HEK293 (cell line): ENCODE measurements at regions not wholly inside any gene's neighbourhood (a gene's known extent, or its start where the extent isn't known, plus 50 kb on each side); places are given as distances from the start of the nearest gene placed in this dataset.

Experiments used
- CTCF ChIA-PET: fragments of 350-600 bp; formaldehyde crosslinking; extraction: SDS; loops from one replicate; lab custom pipeline; 2021; ENCODE audit warnings: antibody characterized with exemption; lab: Yijun Ruan, JAX
- POLR2A ChIA-PET: fragments of 300-600 bp; formaldehyde crosslinking; extraction: SDS; loops from one replicate; lab custom pipeline; 2020; ENCODE audit warnings: antibody characterized with exemption, inconsistent platforms; lab: Yijun Ruan, JAX
- H3K27ac ChIP-seq: fragments of 200-500 bp; sonication (Bioruptor generic); 2 replicates; pipeline ENCODE4 v1.5.1; 2014; ENCODE audit warnings: low read depth, low read length, control low read depth, inconsistent platforms; ENCODE audit errors: extremely low read depth
- H3K36me3 ChIP-seq, 2 experiments: fragments of 200-500 bp in 1 of 2; sonication (Bioruptor generic) in 1 of 2; 1 replicate in 1 of 2; 2 replicates in 1 of 2; pipeline ENCODE4 v1.5.1; 2014 to 2017; ENCODE audit warnings: inconsistent platforms in 2 of 2, low read length in 2 of 2; ENCODE audit not compliant: control insufficient read depth in 2 of 2, insufficient read depth in 1 of 2
- H3K4me1 ChIP-seq: fragments of 200-500 bp; sonication (Bioruptor generic); 2 replicates; pipeline ENCODE4 v1.5.1; 2014; ENCODE audit warnings: mild to moderate bottlenecking, low read length, inconsistent platforms; ENCODE audit not compliant: control insufficient read depth, insufficient read depth
- H3K4me3 ChIP-seq: 2 replicates; pipeline ENCODE4 v1.5.1; 2011; ENCODE audit warnings: low read depth, mild to moderate bottlenecking, control low read depth, low read length, moderate library complexity
- H3K9me3 ChIP-seq: fragments of 200-500 bp; sonication (Bioruptor generic); 2 replicates; pipeline ENCODE4 v1.5.1; 2014; ENCODE audit warnings: low read depth, low read length, inconsistent platforms; ENCODE audit not compliant: control insufficient read depth, insufficient read depth
- GLI4 ChIP-seq: fragments of 450-650 bp; formaldehyde crosslinking; IDR thresholded peaks from 2 replicates; pipeline ENCODE4 v1.5.1; 2016; ENCODE audit warnings: missing biosample characterization, missing genetic modification characterization
- HOXC10 ChIP-seq: sonication (generic); formaldehyde crosslinking; IDR thresholded peaks from 2 replicates; pipeline ENCODE4 v1.8.1; 2023; ENCODE audit warnings: mild to moderate bottlenecking, missing genetic modification reagents
- KLF9 ChIP-seq: fragments of 450-650 bp; formaldehyde crosslinking; IDR thresholded peaks from 2 replicates; pipeline ENCODE4 v1.5.1; 2016; ENCODE audit warnings: missing biosample characterization, missing genetic modification characterization, low read depth
- OSR2 ChIP-seq: fragments of 450-650 bp; formaldehyde crosslinking; IDR thresholded peaks from 2 replicates; pipeline ENCODE4 v1.5.1; 2016; ENCODE audit warnings: missing biosample characterization, missing genetic modification characterization
- REST ChIP-seq: fragments of 450-650 bp; formaldehyde crosslinking; IDR thresholded peaks from 2 replicates; pipeline ENCODE4 v1.5.1; 2016; ENCODE audit warnings: missing biosample characterization, missing genetic modification characterization
- SCRT1 ChIP-seq: fragments of 450-650 bp; formaldehyde crosslinking; IDR thresholded peaks from 2 replicates; pipeline ENCODE4 v1.5.1; 2016; ENCODE audit warnings: missing biosample characterization, missing genetic modification characterization, borderline replicate concordance
- ZBTB10 ChIP-seq: fragments of 450-650 bp; formaldehyde crosslinking; IDR thresholded peaks from 2 replicates; pipeline ENCODE4 v1.5.1; 2016; ENCODE audit warnings: missing biosample characterization, missing genetic modification characterization
- ZNF10 ChIP-seq: fragments of 450-650 bp; formaldehyde crosslinking; IDR thresholded peaks from 2 replicates; pipeline ENCODE4 v1.5.1; 2017; ENCODE audit warnings: missing biosample characterization, missing genetic modification characterization
- ZNF146 ChIP-seq: fragments of 450-650 bp; formaldehyde crosslinking; IDR thresholded peaks from 2 replicates; pipeline ENCODE4 v1.5.1; 2016; ENCODE audit warnings: missing biosample characterization, missing genetic modification characterization
- ZNF155 ChIP-seq: fragments of 450-650 bp; formaldehyde crosslinking; IDR thresholded peaks from 2 replicates; pipeline ENCODE4 v1.5.1; 2016; ENCODE audit warnings: missing biosample characterization, missing genetic modification characterization
- ZNF157 ChIP-seq: fragments of 450-650 bp; formaldehyde crosslinking; IDR thresholded peaks from 2 replicates; pipeline ENCODE4 v1.5.1; 2016; ENCODE audit warnings: missing biosample characterization, missing genetic modification characterization
- ZNF174 ChIP-seq: fragments of 450-650 bp; formaldehyde crosslinking; IDR thresholded peaks from 2 replicates; pipeline ENCODE4 v1.5.0; 2017; ENCODE audit warnings: missing biosample characterization, mild to moderate bottlenecking, missing genetic modification characterization
- ZNF280C ChIP-seq: fragments of 450-650 bp; formaldehyde crosslinking; IDR thresholded peaks from 2 replicates; pipeline ENCODE4 v1.5.1; 2016; ENCODE audit warnings: missing biosample characterization, missing genetic modification characterization
- ZNF311 ChIP-seq: fragments of 450-650 bp; formaldehyde crosslinking; IDR thresholded peaks from 2 replicates; pipeline ENCODE4 v1.5.1; 2017; ENCODE audit warnings: missing biosample characterization, missing genetic modification characterization, borderline replicate concordance
- ZNF341 ChIP-seq: fragments of 450-650 bp; formaldehyde crosslinking; IDR thresholded peaks from 2 replicates; pipeline ENCODE4; 2016; ENCODE audit warnings: low read depth, missing biosample characterization, missing genetic modification characterization
- ZNF354C ChIP-seq: fragments of 450-650 bp; formaldehyde crosslinking; IDR thresholded peaks from 2 replicates; pipeline ENCODE4 v1.5.1; 2016; ENCODE audit warnings: missing biosample characterization, missing genetic modification characterization, low read depth, borderline replicate concordance
- ZNF404 ChIP-seq: fragments of 450-650 bp; formaldehyde crosslinking; IDR thresholded peaks from 2 replicates; pipeline ENCODE4 v1.5.1; 2017; ENCODE audit warnings: missing biosample characterization, missing genetic modification characterization
- ZNF473 ChIP-seq: fragments of 450-650 bp; formaldehyde crosslinking; IDR thresholded peaks from 2 replicates; pipeline ENCODE4 v1.5.1; 2017; ENCODE audit warnings: missing biosample characterization, missing genetic modification characterization
- ZNF621 ChIP-seq: fragments of 450-650 bp; formaldehyde crosslinking; IDR thresholded peaks from 2 replicates; pipeline ENCODE4 v1.5.1; 2017; ENCODE audit warnings: missing biosample characterization, missing genetic modification characterization
- ZNF707 ChIP-seq: fragments of 450-650 bp; formaldehyde crosslinking; IDR thresholded peaks from 2 replicates; pipeline ENCODE4 v1.5.1; 2016; ENCODE audit warnings: missing biosample characterization, missing genetic modification characterization
- ZNF747 ChIP-seq: fragments of 450-650 bp; formaldehyde crosslinking; IDR thresholded peaks from 2 replicates; pipeline ENCODE4 v1.5.1; 2016; ENCODE audit warnings: missing biosample characterization, missing genetic modification characterization
- ZNF776 ChIP-seq: fragments of 450-650 bp; formaldehyde crosslinking; IDR thresholded peaks from 2 replicates; pipeline ENCODE4 v1.5.0; 2017; ENCODE audit warnings: missing biosample characterization, missing genetic modification characterization, borderline replicate concordance
- ZNF830 ChIP-seq: fragments of 450-650 bp; IDR thresholded peaks from 2 replicates; pipeline ENCODE4 v1.5.0; 2018; ENCODE audit warnings: missing biosample characterization, missing genetic modification characterization, low read depth, mild to moderate bottlenecking, moderate library complexity
- ZXDB ChIP-seq: fragments of 450-650 bp; formaldehyde crosslinking; IDR thresholded peaks from 2 replicates; pipeline ENCODE4 v1.5.1; 2016; ENCODE audit warnings: missing biosample characterization, missing genetic modification characterization

GRCh38 chr1:72357411-72357810 lies 75.1 kb upstream of the NEGR1 start (continued):
- TF ChIP-seq ZNF747: no peak
- no peak for TF ChIP-seq ZNF10 (tag by site-specific recombination)
- TF ChIP-seq ZNF155 (tag by site-specific recombination): no peak
- no peak for TF ChIP-seq ZNF311 (tag by site-specific recombination)
- no peak for TF ChIP-seq ZXDB
- no peak for TF ChIP-seq HOXC10 (CRISPR knock-in tag)
- TF ChIP-seq ZBTB10 (tag by site-specific recombination): no peak
- TF ChIP-seq ZNF174 (tag by site-specific recombination): no peak
- TF ChIP-seq ZNF776 (tag by site-specific recombination): no peak
- no peak for TF ChIP-seq KLF9 (tag by site-specific recombination)
- TF ChIP-seq OSR2 (tag by site-specific recombination): no peak
- no peak for TF ChIP-seq ZNF157 (tag by site-specific recombination)

DNA sequence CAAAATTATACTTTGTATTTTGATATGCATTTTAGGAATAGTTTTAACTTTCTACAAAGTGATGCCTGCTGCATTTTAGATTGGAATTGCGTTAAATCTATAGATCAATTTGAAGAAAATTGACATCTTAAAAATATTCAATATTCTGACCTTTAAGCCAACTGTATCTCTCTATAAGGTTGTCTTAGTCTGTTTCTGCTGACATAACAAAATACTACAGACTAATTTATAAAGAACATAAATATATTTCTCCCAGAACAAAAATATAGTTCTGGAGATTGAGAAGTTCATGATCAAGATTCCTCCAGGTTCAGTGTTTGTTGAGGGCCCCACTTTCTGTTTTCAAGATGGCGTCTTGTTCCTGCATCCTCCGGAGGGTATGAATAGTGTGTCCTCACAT lies 73.6 kb upstream of the NEGR1 start:
- H3K27ac ChIP-seq: no peak overlapping the region
- POLR2A ChIA-PET: no interaction called here
- TF ChIP-seq OSR2 (tag by site-specific recombination) (no peak), ZNF404 (tag by site-specific recombination) (no peak)
- CTCF ChIA-PET: no interaction called here
- H3K4me1 ChIP-seq: no peaks in the 10 kb centered on the region
- no peak overlapping the region for H3K4me3 ChIP-seq
- no peaks in the 10 kb centered on the region for H3K36me3 ChIP-seq
- no peaks in the 10 kb centered on the region for H3K9me3 ChIP-seq

DNA sequence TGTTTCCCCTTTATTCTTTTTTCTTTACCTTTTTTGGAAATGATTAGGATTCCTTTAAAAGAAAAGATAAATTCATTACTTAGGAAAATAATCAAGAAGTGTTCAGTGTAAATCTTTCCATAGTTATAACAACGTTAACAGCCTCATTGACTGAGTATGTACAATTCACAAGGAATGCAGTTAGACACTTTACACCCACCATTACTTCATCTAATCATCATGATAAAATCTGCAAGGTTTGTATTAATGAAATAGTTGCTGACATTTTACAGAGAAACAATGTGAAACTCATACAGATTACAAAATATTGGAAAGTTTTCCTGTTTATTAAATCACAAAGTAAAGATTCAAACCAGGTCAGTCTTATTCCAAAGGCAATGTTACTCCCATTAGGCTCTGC lies 59.3 kb upstream of the NEGR1 start:
- ChIA-PET CTCF (no interaction called here), POLR2A (no interaction called here)
- Histone ChIP-seq H3K4me3 (no peak overlapping the region), H3K9me3 (no peaks in the 10 kb centered on the region), H3K27ac (no peak overlapping the region), H3K4me1 (no peaks in the 10 kb centered on the region), H3K36me3 (no peaks in the 10 kb centered on the region)
- no peak for TF ChIP-seq ZNF354C (tag by site-specific recombination)
- no peak for TF ChIP-seq ZNF146 (tag by site-specific recombination)
- TF ChIP-seq ZNF621 (tag by site-specific recombination): no peak
- TF ChIP-seq SCRT1: no peak
- no peak for TF ChIP-seq ZNF341 (tag by site-specific recombination)

DNA sequence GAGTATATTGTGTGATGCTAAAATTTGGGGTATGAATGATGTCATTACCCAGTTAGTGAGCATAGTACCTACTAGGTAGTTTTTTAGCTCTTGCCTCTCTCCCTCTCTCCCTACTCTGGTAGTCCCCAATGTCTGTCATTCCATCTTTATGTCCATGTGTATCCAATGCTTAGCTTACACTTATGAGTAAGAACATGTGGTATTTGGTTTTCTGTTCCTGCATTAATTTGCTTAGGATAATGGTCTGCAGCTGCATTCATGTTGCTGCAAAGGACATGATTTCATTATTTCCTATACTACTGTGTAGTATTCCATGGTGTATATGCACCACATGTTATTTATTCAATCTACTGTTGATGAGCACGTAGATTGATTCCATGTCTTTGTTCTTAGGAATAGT lies 54.4 kb upstream of the NEGR1 start:
- no peak overlapping the region for H3K4me3 ChIP-seq
- TF ChIP-seq GLI4 (no peak), REST (tag by site-specific recombination) (no peak), ZNF707 (tag by site-specific recombination) (no peak), ZNF155 (tag by site-specific recombination) (no peak), ZNF473 (tag by site-specific recombination) (no peak), ZNF280C (tag by site-specific recombination) (no peak), ZNF830 (tag by site-specific recombination) (no peak)
- POLR2A ChIA-PET: no interaction called here
- H3K4me1 ChIP-seq: no peaks in the 10 kb centered on the region
- CTCF ChIA-PET: interaction anchor here (0.5 kb wide), 1 partner anchor 153 kb away, joined by 3 read pairs; no protein-coding TSS in a partner anchor
- H3K36me3 ChIP-seq: no peaks in the 10 kb centered on the region
- no peak overlapping the region for H3K27ac ChIP-seq
- no peaks in the 10 kb centered on the region for H3K9me3 ChIP-seq
